ENCODE measurements at regions not wholly inside any gene's neighbourhood (a gene's known extent, or its start where the extent isn't known, plus 50 kb on each side); places are given as distances from the start of the nearest gene placed in this dataset.
"Not testable (repeated sequence)": the region's sequence is repeated elsewhere in the genome, so short reads cannot be mapped to it uniquely, and the experiment has no call there.

DNA sequence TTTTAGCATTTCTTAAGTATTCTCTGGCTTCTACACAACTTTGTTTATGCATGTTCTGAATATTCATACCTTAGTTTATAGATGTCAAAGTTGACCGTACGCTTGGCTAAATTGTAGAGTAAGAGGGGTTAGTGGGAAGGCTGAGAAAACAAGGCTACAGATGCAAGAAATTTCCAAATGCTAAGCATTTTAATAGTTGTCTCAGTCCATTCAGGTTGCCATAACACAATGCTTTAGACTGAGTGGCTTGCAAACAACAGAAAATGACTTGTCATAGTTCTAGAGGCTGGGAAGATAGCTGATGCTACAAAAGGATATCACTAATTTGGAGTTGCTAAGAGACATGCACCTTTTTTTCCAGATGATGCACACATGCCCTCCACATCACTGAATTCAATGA lies 53.0 kb upstream of the C1QTNF3 start:
- DNase-seq (ENCODE audit: low spot score) = not testable (repeated sequence)

DNA sequence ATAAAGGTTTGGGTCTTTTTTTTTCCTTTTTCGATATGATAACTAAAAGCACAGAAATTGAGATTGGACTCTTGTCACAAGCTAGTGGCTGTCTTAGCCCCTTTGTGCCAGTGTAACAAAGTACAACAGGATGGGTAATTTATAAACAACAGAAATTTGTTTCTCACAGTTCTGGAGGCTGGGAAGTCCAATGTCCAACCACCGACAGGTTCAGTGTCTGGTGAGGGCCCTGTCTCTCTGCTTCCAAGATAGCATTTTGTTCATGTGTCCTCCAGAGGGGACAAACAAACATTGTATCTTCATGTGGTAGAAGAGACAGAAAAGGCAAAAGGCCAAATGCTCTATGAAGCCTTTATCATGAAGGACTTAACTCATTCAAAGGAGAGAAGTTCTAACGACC lies 56.9 kb upstream of the C1QTNF3 start:
- not testable (repeated sequence) for DNase-seq (ENCODE audit: low spot score)

- DNase-seq (ENCODE audit: low spot score) = not testable (repeated sequence)
These were observed 58.6 kb upstream of the C1QTNF3 start for GRCh38 chr5:34101567-34101966.

DNA sequence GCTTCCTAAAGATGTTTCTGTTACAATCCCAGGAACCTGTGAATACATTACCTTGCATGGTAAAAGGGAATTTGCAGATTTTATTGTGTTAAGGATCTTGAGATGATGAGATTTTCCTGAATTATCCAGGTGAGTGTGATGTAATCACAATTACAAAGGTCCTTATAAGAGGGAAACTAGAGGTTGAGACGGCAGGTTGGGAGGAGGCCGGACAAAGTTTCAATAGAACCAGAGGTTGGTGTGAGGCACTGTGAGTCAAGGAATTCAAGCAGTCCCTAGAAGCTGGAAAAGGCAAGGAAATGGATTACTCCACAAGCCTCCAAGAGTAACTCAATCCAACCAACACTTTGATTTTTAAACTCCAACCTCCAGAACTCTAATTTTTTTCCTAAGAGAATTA lies 65.9 kb upstream of the C1QTNF3 start:
- DNase-seq (ENCODE audit: low spot score) = not testable (repeated sequence)

DNA sequence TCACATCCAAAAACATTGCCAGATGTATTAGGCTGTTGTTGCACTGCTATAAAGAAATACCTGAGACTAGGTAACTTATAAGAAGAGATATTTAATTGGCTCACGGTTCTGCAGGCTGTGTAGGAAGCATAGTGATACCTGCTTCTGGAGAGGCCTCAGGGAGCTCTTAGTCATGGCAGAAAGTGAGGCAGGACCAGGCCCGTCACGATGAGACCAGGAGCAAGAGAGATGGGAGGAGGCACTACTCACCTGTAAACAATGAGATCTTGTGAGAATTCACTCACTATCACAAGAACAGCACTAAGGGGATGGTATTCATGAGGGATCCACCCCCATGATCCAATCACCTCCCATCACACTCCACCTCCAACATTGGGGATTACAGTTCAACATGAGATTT lies 81.3 kb upstream of the C1QTNF3 start:
- not testable (repeated sequence) for DNase-seq (ENCODE audit: low spot score)

- not testable (repeated sequence) for DNase-seq (ENCODE audit: low spot score)
These were observed 82.3 kb upstream of the C1QTNF3 start for GRCh38 chr5:34125354-34125753.

- DNase-seq (ENCODE audit: low spot score) = not testable (repeated sequence)
These were observed 83.7 kb upstream of the C1QTNF3 start for GRCh38 chr5:34126741-34127140.

GRCh38 chr5:34127818-34128217 lies 84.8 kb upstream of the C1QTNF3 start:
- DNase-seq (ENCODE audit: low spot score) = not testable (repeated sequence)

DNA sequence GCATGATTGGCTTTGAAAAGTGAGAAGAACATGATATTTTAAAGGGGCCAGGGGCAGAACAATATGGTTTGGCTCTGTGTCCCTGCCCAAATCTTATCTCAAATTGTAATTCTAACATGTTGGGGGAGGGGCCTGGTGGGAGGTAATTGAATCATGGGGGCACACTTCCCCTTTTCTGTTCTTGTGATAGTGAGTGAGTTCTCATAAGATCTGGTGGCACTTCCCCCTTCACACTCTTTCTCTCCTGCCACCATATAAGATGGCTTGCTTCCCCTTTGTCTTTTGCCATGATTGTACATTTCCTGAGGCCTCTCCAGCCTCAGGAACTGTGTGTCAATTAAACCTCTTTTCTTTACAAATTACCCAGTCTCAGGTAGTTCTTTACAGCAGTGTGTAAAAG lies 85.9 kb upstream of the C1QTNF3 start:
- not testable (repeated sequence) for DNase-seq (ENCODE audit: low spot score)

- not testable (repeated sequence) for DNase-seq (ENCODE audit: low spot score)
These were observed 112.0 kb upstream of the C1QTNF3 start for GRCh38 chr5:34154988-34155387.

- not testable (repeated sequence) for DNase-seq (ENCODE audit: low spot score)
These were observed 113.8 kb upstream of the C1QTNF3 start for GRCh38 chr5:34156703-34157414.

DNA sequence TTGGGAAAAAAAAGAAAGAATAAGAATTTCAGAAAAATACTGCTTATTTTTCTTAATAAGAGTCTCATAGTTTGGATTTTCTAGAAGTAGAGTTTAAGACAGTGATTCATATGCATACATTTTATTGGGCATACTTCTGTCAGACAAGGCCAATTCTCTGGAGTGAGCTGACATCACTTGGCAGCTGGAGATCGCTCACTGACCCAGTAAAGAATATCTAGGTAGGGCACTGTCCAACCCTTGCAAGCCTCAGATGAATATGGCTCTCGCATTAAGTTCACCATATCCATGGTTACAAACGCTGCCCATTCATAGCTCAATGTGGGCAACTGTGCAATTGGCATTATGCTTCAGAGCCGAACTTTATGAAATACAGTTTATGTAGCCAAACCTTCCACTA lies 117.9 kb upstream of the C1QTNF3 start:
- DNase-seq (ENCODE audit: low spot score) = not testable (repeated sequence)

- not testable (repeated sequence) for DNase-seq (ENCODE audit: low spot score)
These were observed 128.4 kb upstream of the C1QTNF3 start for GRCh38 chr5:34171398-34171797.

DNA sequence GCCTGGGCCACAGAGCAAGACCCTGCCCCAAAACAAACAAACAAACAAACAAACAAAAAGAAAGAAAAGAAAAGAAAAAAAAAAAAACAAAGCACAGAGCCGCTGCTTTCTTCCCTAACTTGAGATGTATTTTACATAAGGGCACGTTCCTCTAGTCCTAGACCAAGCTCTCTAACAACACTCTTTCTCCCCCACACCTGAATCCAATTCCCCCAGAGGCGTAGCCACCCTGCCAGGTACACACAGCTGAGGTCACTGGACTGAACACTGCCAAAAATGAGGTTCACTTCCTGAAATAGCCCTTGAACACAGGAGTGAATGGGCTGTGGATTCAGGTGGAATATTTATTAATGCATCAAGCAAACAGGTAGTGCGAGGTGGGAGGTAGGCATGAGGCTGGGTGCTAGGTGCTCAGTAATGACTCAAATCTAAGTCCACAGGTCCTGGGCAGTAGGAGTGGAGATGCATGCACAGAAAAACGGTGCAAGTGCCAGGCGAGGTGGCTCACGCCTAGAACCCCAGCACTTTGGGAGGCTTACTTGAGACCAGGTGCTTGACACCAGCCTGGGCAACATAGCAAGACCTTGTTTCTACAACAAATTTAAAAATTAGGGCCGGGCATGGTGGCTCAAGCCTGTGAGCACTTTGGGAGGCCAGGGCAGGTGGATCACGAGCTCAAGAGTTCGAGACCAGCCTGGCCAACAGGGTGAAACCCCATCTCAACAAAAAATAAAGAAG lies 136.6 kb upstream of the C1QTNF3 start:
- DNase-seq (ENCODE audit: low spot score) = not testable (repeated sequence)

- DNase-seq (ENCODE audit: low spot score) = not testable (repeated sequence)
These were observed 137.2 kb upstream of the C1QTNF3 start for GRCh38 chr5:34180225-34180624.

DNA sequence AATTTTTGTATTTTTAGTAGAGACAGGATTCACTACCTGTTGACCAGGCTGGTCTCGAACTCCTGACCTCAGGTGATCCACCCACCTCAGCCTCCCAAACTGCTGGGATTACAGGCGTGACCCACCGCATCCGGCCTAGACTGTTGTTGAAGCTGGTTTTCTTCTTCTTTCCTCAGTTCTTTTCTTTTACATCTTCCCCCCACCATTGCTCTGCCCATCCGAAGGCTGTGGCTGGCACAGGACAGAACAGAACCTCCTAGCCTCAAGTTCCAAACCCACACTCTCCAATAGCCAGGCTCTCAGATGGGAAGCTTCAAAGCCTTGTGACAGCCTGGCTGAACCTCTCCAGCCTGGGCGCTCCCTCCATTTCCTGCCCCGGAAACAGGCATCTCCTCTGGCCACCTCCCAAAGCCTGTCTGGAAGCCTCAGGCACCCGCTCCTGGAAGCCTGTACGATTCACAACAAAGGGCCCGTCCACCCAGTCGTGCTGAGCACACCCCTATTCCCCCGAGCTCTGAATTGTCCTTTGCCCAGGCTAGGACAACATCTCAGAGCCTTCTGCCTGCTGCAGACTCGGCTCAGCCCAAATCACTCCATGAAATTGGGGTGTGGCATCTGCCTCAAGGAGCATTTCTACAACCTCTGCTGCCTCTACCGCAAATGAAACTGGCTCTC lies 138.1 kb upstream of the C1QTNF3 start:
- not testable (repeated sequence) for DNase-seq (ENCODE audit: low spot score)

DNA sequence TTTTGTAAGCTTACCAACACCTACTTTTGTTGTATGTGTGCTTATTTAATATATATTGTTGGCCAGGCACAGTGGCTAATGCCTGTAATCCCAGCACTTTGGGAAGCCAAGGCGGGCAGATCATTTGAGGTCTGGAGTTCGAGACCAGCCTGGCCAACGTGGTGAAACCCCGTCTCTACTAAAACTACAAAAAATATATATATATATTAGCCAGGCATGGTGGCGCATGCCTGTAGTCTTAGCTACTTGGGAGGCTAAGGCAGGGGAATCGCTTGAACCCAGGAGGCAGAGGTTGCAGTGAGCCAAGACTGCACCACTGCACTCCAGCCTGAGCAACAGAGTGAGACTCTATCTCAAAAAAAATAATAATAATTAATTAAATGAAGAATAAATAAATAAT lies 142.0 kb upstream of the C1QTNF3 start:
- DNase-seq (ENCODE audit: low spot score) = not testable (repeated sequence)

DNA sequence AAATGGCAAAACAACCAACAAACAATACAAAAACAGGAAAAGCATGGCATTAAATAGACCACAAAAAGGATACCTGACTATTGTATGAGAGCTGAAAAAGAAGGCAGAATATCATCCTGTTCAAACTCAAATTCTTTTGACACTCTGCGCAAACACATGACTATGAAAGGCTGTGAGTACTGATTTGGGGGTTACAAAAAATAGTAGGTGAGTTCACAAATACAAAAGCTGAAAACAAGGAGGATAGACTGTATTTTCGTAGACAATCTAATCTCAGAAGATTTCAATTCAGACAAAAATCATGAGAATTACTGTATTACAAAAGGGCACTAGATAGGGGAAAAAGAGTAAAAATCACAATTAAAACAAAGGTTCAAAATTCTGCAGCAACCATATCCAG lies 142.6 kb upstream of the C1QTNF3 start:
- DNase-seq (ENCODE audit: low spot score) = not testable (repeated sequence)

DNA sequence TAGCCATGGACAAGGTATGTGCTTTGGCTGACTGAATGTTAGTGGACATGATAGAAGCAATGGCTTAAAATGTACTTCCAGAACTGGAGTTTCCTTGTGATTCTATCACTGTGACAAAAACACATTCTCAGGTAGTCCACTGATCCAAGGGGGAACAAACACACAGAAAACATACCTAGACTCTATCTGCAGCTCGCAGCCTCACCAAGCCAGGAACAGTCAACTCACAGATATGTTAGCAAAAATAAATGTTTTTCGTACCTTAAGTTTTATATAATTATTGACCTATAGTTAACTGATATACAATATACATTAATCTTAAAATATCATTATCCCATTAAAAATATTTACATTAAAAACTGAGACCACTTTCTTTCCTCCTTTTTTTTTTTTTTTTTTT lies 143.1 kb upstream of the C1QTNF3 start:
- DNase-seq (ENCODE audit: low spot score) = not testable (repeated sequence)

DNA sequence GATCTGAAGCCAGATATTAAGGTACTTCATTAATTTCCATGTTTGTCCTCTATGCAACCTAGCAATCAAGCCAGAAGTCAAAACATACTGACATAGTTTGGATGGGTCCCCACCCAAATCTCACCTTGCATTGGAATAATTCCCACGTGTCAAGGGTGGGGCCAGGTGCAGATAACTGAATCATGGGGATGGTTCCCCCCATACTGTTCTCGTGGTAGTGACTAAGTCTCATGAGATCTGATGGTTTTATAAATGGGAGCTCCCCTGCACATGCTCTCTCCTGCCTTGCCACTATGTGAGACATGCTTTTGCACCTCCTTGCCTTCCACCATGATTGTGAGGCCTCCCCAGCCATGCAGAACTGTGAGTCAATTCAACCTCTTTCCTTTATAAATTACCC lies 143.9 kb upstream of the C1QTNF3 start:
- not testable (repeated sequence) for DNase-seq (ENCODE audit: low spot score)

- not testable (repeated sequence) for DNase-seq (ENCODE audit: low spot score)
These were observed 144.4 kb upstream of the C1QTNF3 start for GRCh38 chr5:34187441-34187840.

Data from GM20000 (cell line).